ENCODE measurements at regions not wholly inside any gene's neighbourhood (a gene's known extent, or its start where the extent isn't known, plus 50 kb on each side); places are given as distances from the start of the nearest gene placed in this dataset.
A peak's percentile ranks its signal among the peaks of the same experiment; 100 is the strongest.

GRCh38 chr10:43794181-43794815 lies 145.6 kb upstream of the ZNF32 start:
- no peaks in the 10 kb centered on the region for H3K79me2 ChIP-seq (ENCODE audit: low read length)
- H3K9me3 ChIP-seq (replicated peaks; ENCODE audit: insufficient read depth, low read length), result no peaks in the 10 kb centered on the region
- H3K4me2 ChIP-seq (ENCODE audit: low read depth, low read length), result no peak overlapping the region
- H4K20me1 ChIP-seq (ENCODE audit: insufficient read depth, low read length), result no peaks in the 10 kb centered on the region
- no peaks in the 10 kb centered on the region for H3F3A ChIP-seq (ENCODE audit: insufficient read depth, low read length)
- TF ChIP-seq EZH2 (optimal IDR thresholded peaks at IDR 0.05; ENCODE audit: low read depth, low read length) (no peak), EZH2phosphoT487 (IDR thresholded peaks at IDR 0.05; ENCODE audit: low read length) (no peak)
- H3K27me3 ChIP-seq (replicated peaks; ENCODE audit: insufficient read depth, low read length), result no peaks in the 10 kb centered on the region
- no peaks in the 10 kb centered on the region for H3K9me2 ChIP-seq (replicated peaks; ENCODE audit: insufficient read depth, low read length)
- H3K4me3 ChIP-seq (ENCODE audit: low read length), result no peak overlapping the region
- H3K4me1 ChIP-seq (ENCODE audit: low read length), result peaks cover 8% of the 10 kb centered on the region
- no peak overlapping the region for H2AFZ ChIP-seq (ENCODE audit: low read length)
- H3K27ac ChIP-seq (ENCODE audit: low read length), result no peak overlapping the region
- H3K36me3 ChIP-seq (replicated peaks; ENCODE audit: insufficient read depth, low read length), result no peaks in the 10 kb centered on the region
- no peak for DNase-seq
- H3K9ac ChIP-seq (ENCODE audit: low read length), result no peak overlapping the region

GRCh38 chr10:43793704-43794103 lies 145.0 kb upstream of the ZNF32 start:
- TF ChIP-seq EZH2 (optimal IDR thresholded peaks at IDR 0.05; ENCODE audit: low read depth, low read length), result no peak
- TF ChIP-seq EZH2phosphoT487 (IDR thresholded peaks at IDR 0.05; ENCODE audit: low read length), result no peak
- TF ChIP-seq CTCF (IDR thresholded peaks at IDR 0.05; ENCODE audit: low read length), result no peak
- no peak overlapping the region for H2AFZ ChIP-seq (ENCODE audit: low read length)
- H3K9me2 ChIP-seq (replicated peaks; ENCODE audit: insufficient read depth, low read length), result no peaks in the 10 kb centered on the region
- no peak overlapping the region for H3K4me2 ChIP-seq (ENCODE audit: low read depth, low read length)
- H3K27ac ChIP-seq (ENCODE audit: low read length), result no peak overlapping the region
- no peaks in the 10 kb centered on the region for H3K9me3 ChIP-seq (replicated peaks; ENCODE audit: insufficient read depth, low read length)
- no peaks in the 10 kb centered on the region for H3K27me3 ChIP-seq (replicated peaks; ENCODE audit: insufficient read depth, low read length)
- H4K20me1 ChIP-seq (ENCODE audit: insufficient read depth, low read length), result no peaks in the 10 kb centered on the region
- DNase-seq, result no peak
- no peaks in the 10 kb centered on the region for H3K79me2 ChIP-seq (ENCODE audit: low read length)
- H3K9ac ChIP-seq (ENCODE audit: low read length), result no peak overlapping the region
- peaks cover 8% of the 10 kb centered on the region for H3K4me1 ChIP-seq (ENCODE audit: low read length)
- H3F3A ChIP-seq (ENCODE audit: insufficient read depth, low read length), result no peaks in the 10 kb centered on the region
- no peak overlapping the region for H3K4me3 ChIP-seq (ENCODE audit: low read length)
- no peaks in the 10 kb centered on the region for H3K36me3 ChIP-seq (replicated peaks; ENCODE audit: insufficient read depth, low read length)

- H3K4me2 ChIP-seq (ENCODE audit: low read depth, low read length), result no peak overlapping the region
- no peak overlapping the region for H3K27ac ChIP-seq (ENCODE audit: low read length)
- no peak overlapping the region for H3K4me3 ChIP-seq (ENCODE audit: low read length)
- no peak overlapping the region for H3K9ac ChIP-seq (ENCODE audit: low read length)
- H3K9me3 ChIP-seq (replicated peaks; ENCODE audit: insufficient read depth, low read length), result no peaks in the 10 kb centered on the region
- no peaks in the 10 kb centered on the region for H3F3A ChIP-seq (ENCODE audit: insufficient read depth, low read length)
- DNase-seq, result no peak
- H3K79me2 ChIP-seq (ENCODE audit: low read length), result no peaks in the 10 kb centered on the region
- H2AFZ ChIP-seq (ENCODE audit: low read length), result no peak overlapping the region
- no peaks in the 10 kb centered on the region for H4K20me1 ChIP-seq (ENCODE audit: insufficient read depth, low read length)
- H3K4me1 ChIP-seq (ENCODE audit: low read length), result peaks cover 3% of the 10 kb centered on the region
- H3K27me3 ChIP-seq (replicated peaks; ENCODE audit: insufficient read depth, low read length), result no peaks in the 10 kb centered on the region
- no peak for TF ChIP-seq CTCF (IDR thresholded peaks at IDR 0.05; ENCODE audit: low read length)
- TF ChIP-seq EZH2phosphoT487 (IDR thresholded peaks at IDR 0.05; ENCODE audit: low read length), result no peak
- TF ChIP-seq EZH2 (optimal IDR thresholded peaks at IDR 0.05; ENCODE audit: low read depth, low read length), result no peak
- no peaks in the 10 kb centered on the region for H3K9me2 ChIP-seq (replicated peaks; ENCODE audit: insufficient read depth, low read length)
- no peaks in the 10 kb centered on the region for H3K36me3 ChIP-seq (replicated peaks; ENCODE audit: insufficient read depth, low read length)
Observed at GRCh38 chr10:43790147-43790546, 141.5 kb upstream of the ZNF32 start.

GRCh38 chr10:43785252-43785651 lies 136.6 kb upstream of the ZNF32 start:
- Histone ChIP-seq H3K4me1 (ENCODE audit: low read length) (peaks cover 34% of the 10 kb centered on the region), H3K27me3 (replicated peaks; ENCODE audit: insufficient read depth, low read length) (no peaks in the 10 kb centered on the region), H3K36me3 (replicated peaks; ENCODE audit: insufficient read depth, low read length) (no peaks in the 10 kb centered on the region), H3K4me2 (ENCODE audit: low read depth, low read length) (no peak overlapping the region), H3K9ac (ENCODE audit: low read length) (no peak overlapping the region), H3F3A (ENCODE audit: insufficient read depth, low read length) (peaks cover 13% of the 10 kb centered on the region), H3K9me2 (replicated peaks; ENCODE audit: insufficient read depth, low read length) (no peaks in the 10 kb centered on the region), H4K20me1 (ENCODE audit: insufficient read depth, low read length) (no peaks in the 10 kb centered on the region), H3K4me3 (ENCODE audit: low read length) (no peak overlapping the region), H3K79me2 (ENCODE audit: low read length) (no peaks in the 10 kb centered on the region), H3K9me3 (replicated peaks; ENCODE audit: insufficient read depth, low read length) (no peaks in the 10 kb centered on the region), H3K27ac (ENCODE audit: low read length) (no peak overlapping the region), H2AFZ (ENCODE audit: low read length) (no peak overlapping the region)
- TF ChIP-seq CTCF (IDR thresholded peaks at IDR 0.05; ENCODE audit: low read length) (0 out of 2 replicates have a peak, but pooled peaks have one; percentile 20), EZH2phosphoT487 (IDR thresholded peaks at IDR 0.05; ENCODE audit: low read length) (no peak), EZH2 (optimal IDR thresholded peaks at IDR 0.05; ENCODE audit: low read depth, low read length) (no peak)
- peak; percentile 27 for DNase-seq
